Stimulated activated CD8-positive, alpha-beta memory T cell treated with anti-CD3 and anti-CD28 coated beads, Interleukin-12 subunit alpha, Interleukin-12 subunit beta, amount 100 ng/mL, for 1 hour (primary cell): ENCODE measurements at regions not wholly inside any gene's neighbourhood (a gene's known extent, or its start where the extent isn't known, plus 50 kb on each side); places are given as distances from the start of the nearest gene placed in this dataset.

Experiments used
- DNase-seq: peaks from one replicate; pipeline ENCODE4 v3.0.0-alpha.2; 2020; ENCODE audit warnings: low read depth

- no peak for DNase-seq
These were observed 113.0 kb upstream of the PROX1 start for GRCh38 chr1:213874789-213875188.

- no peak for DNase-seq
These were observed 111.2 kb upstream of the PROX1 start for GRCh38 chr1:213876531-213876930.

GRCh38 chr1:213883618-213884017, 104.2 kb upstream of the PROX1 start:
- DNase-seq, result no peak

- DNase-seq, result no peak
These were observed 103.4 kb upstream of the PROX1 start for GRCh38 chr1:213884402-213884801.

- DNase-seq, result no peak
These were observed 102.8 kb upstream of the PROX1 start for GRCh38 chr1:213884942-213885341.

- no peak for DNase-seq
These were observed 99.9 kb upstream of the PROX1 start for GRCh38 chr1:213887842-213888241.

- DNase-seq, result no peak
These were observed 95.5 kb upstream of the PROX1 start for GRCh38 chr1:213891989-213892902.

GRCh38 chr1:213898684-213899083, 89.1 kb upstream of the PROX1 start:
- DNase-seq, result no peak

- DNase-seq, result no peak
These were observed 88.4 kb upstream of the PROX1 start for GRCh38 chr1:213899413-213899812.

- no peak for DNase-seq
These were observed 82.4 kb upstream of the PROX1 start for GRCh38 chr1:213905344-213905743.

- no peak for DNase-seq
These were observed 79.3 kb upstream of the PROX1 start for GRCh38 chr1:213908521-213908920.

GRCh38 chr1:213914392-213914791, 73.4 kb upstream of the PROX1 start:
- DNase-seq, result no peak

GRCh38 chr1:213921311-213921710, 66.5 kb upstream of the PROX1 start:
- no peak for DNase-seq

- DNase-seq, result no peak
These were observed 66.1 kb upstream of the PROX1 start for GRCh38 chr1:213921712-213922111.

- DNase-seq, result no peak
These were observed 62.1 kb upstream of the PROX1 start for GRCh38 chr1:213925531-213926182.

GRCh38 chr1:213927846-213928245, 59.9 kb upstream of the PROX1 start:
- DNase-seq, result no peak

GRCh38 chr1:213929398-213929797, 58.4 kb upstream of the PROX1 start:
- DNase-seq, result no peak

- DNase-seq, result no peak
These were observed 55.9 kb upstream of the PROX1 start for GRCh38 chr1:213931836-213932235.

GRCh38 chr1:213933336-213933735, 54.4 kb upstream of the PROX1 start:
- DNase-seq, result no peak

GRCh38 chr1:213934649-213935048, 53.1 kb upstream of the PROX1 start:
- DNase-seq, result no peak

- no peak for DNase-seq
These were observed 51.2 kb upstream of the PROX1 start for GRCh38 chr1:213936571-213936970.
